ENCODE measurements at regions not wholly inside any gene's neighbourhood (a gene's known extent, or its start where the extent isn't known, plus 50 kb on each side); places are given as distances from the start of the nearest gene placed in this dataset.
"Not testable (repeated sequence)": the region's sequence is repeated elsewhere in the genome, so short reads cannot be mapped to it uniquely, and the experiment has no call there.

GRCh38 chr9:26669701-26670670 lies 222.6 kb downstream of the CAAP1 start:
- no peak for TF ChIP-seq CTCF (conservative IDR thresholded peaks at IDR 0.05; ENCODE audit: low read depth, low read length)
- H3K4me3 ChIP-seq (ENCODE audit: low read depth, low read length): no peak overlapping the region
- no peak for DNase-seq (ENCODE audit: low read depth)

GRCh38 chr9:26667882-26668281 lies 224.7 kb downstream of the CAAP1 start:
- TF ChIP-seq CTCF (conservative IDR thresholded peaks at IDR 0.05; ENCODE audit: low read depth, low read length): no peak
- H3K4me3 ChIP-seq (ENCODE audit: low read depth, low read length): no peak overlapping the region
- no peak for DNase-seq (ENCODE audit: low read depth)

GRCh38 chr9:26665666-26666065 lies 226.9 kb downstream of the CAAP1 start:
- H3K4me3 ChIP-seq (ENCODE audit: low read depth, low read length): no peak overlapping the region
- TF ChIP-seq CTCF (conservative IDR thresholded peaks at IDR 0.05; ENCODE audit: low read depth, low read length): no peak
- DNase-seq (ENCODE audit: low read depth): no peak

GRCh38 chr9:26664087-26664773 lies 228.4 kb downstream of the CAAP1 start:
- DNase-seq (ENCODE audit: low read depth); H3K4me3 ChIP-seq (ENCODE audit: low read depth, low read length): not testable (repeated sequence)

- H3K4me3 ChIP-seq (ENCODE audit: low read depth, low read length): no peak overlapping the region
- no peak for DNase-seq (ENCODE audit: low read depth)
- no peak for TF ChIP-seq CTCF (conservative IDR thresholded peaks at IDR 0.05; ENCODE audit: low read depth, low read length)
Observed at GRCh38 chr9:26662476-26662875, 230.1 kb downstream of the CAAP1 start.

GRCh38 chr9:26658476-26658875 lies 234.1 kb downstream of the CAAP1 start:
- no peak overlapping the region for H3K4me3 ChIP-seq (ENCODE audit: low read depth, low read length)
- DNase-seq (ENCODE audit: low read depth): no peak
- no peak for TF ChIP-seq CTCF (conservative IDR thresholded peaks at IDR 0.05; ENCODE audit: low read depth, low read length)

GRCh38 chr9:26657958-26658357 lies 234.6 kb downstream of the CAAP1 start:
- no peak for TF ChIP-seq CTCF (conservative IDR thresholded peaks at IDR 0.05; ENCODE audit: low read depth, low read length)
- no peak overlapping the region for H3K4me3 ChIP-seq (ENCODE audit: low read depth, low read length)
- DNase-seq (ENCODE audit: low read depth): no peak

All from choroid plexus epithelial cell (primary cell).